ENCODE measurements at regions not wholly inside any gene's neighbourhood (a gene's known extent, or its start where the extent isn't known, plus 50 kb on each side); places are given as distances from the start of the nearest gene placed in this dataset.
A peak's percentile ranks its signal among the peaks of the same experiment; 100 is the strongest.
"Not testable (repeated sequence)": the region's sequence is repeated elsewhere in the genome, so short reads cannot be mapped to it uniquely, and the experiment has no call there.

- no peaks in the 10 kb centered on the region for H4K20me1 ChIP-seq
- H3K36me3 ChIP-seq: no peaks in the 10 kb centered on the region
- 0 out of 2 replicates have a peak overlapping the region, but pooled peaks have one; percentile 29 for H3K27ac ChIP-seq
- H3K4me3 ChIP-seq: no peak overlapping the region
- peak overlapping the region; percentile 53 for H3K4me2 ChIP-seq
- no peaks in the 10 kb centered on the region for H3K27me3 ChIP-seq
- H3K4me1 ChIP-seq: peaks cover 32% of the 10 kb centered on the region
- no peak overlapping the region for H3K9ac ChIP-seq
- TF ChIP-seq Cebpa-rat (IDR thresholded peaks at IDR 0.05): no peak
- H3K9me3 ChIP-seq: no peaks in the 10 kb centered on the region
Observed at GRCh38 chr7:142499635-142500034, 241.8 kb upstream of the PRSS58 start.

GRCh38 chr7:142498364-142498763 lies 240.5 kb upstream of the PRSS58 start:
- no peak for TF ChIP-seq Cebpa-rat (IDR thresholded peaks at IDR 0.05)
- H3K9me3 ChIP-seq: no peaks in the 10 kb centered on the region
- H3K4me1 ChIP-seq: peaks cover 37% of the 10 kb centered on the region
- H3K4me2 ChIP-seq: peak overlapping the region; percentile 53
- H3K4me3 ChIP-seq: no peak overlapping the region
- H3K27me3 ChIP-seq: no peaks in the 10 kb centered on the region
- no peak overlapping the region for H3K27ac ChIP-seq
- no peaks in the 10 kb centered on the region for H4K20me1 ChIP-seq
- no peaks in the 10 kb centered on the region for H3K36me3 ChIP-seq
- H3K9ac ChIP-seq: no peak overlapping the region

DNA sequence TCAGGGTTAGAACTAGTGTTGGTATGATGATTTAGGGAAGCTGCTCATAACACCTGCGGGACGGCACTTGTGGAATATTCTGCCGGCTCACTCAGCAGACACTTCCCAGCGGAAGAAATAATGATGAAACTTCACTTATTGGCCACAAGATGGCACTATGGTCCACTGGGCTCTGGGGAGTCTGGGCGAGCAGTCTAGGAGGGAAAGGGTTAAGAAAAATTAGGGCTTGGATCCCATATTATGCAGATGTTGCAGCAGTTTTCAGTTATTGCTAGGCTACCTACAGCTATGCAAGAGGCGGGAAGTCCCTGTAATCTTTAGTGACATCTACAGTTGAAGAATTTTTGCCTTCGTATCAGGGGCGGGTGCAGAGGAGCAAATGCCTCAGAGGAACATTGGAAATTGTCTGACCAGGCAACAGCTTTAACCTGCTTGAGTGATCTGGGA lies 238.7 kb upstream of the PRSS58 start:
- Histone ChIP-seq H4K20me1 (no peaks in the 10 kb centered on the region), H3K36me3 (no peaks in the 10 kb centered on the region), H3K4me3 (no peak overlapping the region), H3K27me3 (no peaks in the 10 kb centered on the region), H3K4me1 (peaks cover 37% of the 10 kb centered on the region), H3K4me2 (peak overlapping the region; percentile 23; the same call in 1 of the 2 replicates), H3K9ac (no peak overlapping the region), H3K27ac (no peak overlapping the region), H3K9me3 (no peaks in the 10 kb centered on the region)
- no peak for TF ChIP-seq Cebpa-rat (IDR thresholded peaks at IDR 0.05)

DNA sequence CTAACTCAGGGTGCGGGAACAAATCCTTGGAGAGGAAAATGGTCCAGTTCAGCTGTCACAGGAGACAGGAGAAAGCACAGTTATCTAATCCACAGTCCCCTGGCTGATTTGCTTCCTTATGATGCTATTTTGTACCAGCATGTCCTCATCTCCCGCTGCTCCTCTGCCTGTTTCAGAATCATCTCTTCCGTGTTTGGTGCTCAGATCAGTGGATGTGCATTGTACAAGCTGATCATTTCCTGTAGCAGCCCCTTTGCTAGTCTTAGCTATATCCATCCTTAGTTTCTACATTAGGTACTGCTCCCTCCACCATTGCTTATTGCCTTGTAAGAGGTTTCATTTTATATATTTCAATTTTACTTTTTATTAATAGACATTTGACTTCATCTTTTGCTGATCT lies 238.0 kb upstream of the PRSS58 start:
- H4K20me1 ChIP-seq, H3K9me3 ChIP-seq, H3K4me3 ChIP-seq, H3K36me3 ChIP-seq, H3K4me2 ChIP-seq, H3K27me3 ChIP-seq, H3K9ac ChIP-seq, H3K27ac ChIP-seq: not testable (repeated sequence)
- H3K4me1 ChIP-seq: peaks cover 37% of the 10 kb centered on the region

DNA sequence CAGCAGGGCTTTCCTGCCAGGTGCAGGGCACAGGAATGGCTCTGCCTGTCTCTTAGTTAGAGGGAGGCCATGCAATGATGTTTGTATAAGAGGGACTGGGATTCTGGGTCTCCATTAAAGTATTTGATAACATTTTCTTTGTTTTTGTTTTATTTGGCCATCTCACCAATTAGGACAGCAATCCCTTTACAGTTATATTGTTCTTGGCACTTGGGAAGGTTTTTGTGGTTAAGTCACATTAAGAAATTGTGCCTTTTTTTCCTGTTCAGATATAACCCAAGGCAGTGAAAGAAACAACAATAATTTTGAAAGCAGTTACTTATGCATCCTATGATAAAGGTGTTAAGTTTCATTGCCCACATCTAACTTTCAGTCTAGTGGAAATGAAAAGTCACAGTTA lies 237.4 kb upstream of the PRSS58 start:
- peaks cover 34% of the 10 kb centered on the region for H3K4me1 ChIP-seq
- H3K4me3 ChIP-seq, H3K27ac ChIP-seq, H3K36me3 ChIP-seq, H4K20me1 ChIP-seq, H3K4me2 ChIP-seq, H3K9ac ChIP-seq, H3K9me3 ChIP-seq, H3K27me3 ChIP-seq: not testable (repeated sequence)

DNA sequence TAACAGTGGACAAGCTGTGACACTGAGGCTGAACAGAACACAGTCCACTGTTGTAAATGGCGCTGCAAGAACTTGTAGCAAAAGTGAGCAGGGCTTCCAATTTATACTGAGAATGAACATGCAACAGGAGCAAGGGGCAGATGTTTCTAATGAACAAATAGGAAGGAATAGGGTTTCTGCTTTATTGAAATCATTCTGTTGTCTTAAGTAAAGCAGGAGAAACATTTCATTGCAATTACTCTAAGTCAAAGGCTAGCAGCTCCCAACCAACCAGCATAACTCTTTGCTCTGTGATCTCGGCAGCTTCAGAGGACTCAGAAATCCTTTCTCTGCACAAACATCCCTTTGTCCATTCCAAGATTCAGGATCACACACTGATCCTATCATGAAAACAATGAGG lies 236.2 kb upstream of the PRSS58 start:
- no peaks in the 10 kb centered on the region for H3K9me3 ChIP-seq
- no peak overlapping the region for H3K9ac ChIP-seq
- H4K20me1 ChIP-seq: no peaks in the 10 kb centered on the region
- peaks cover 23% of the 10 kb centered on the region for H3K4me1 ChIP-seq
- no peaks in the 10 kb centered on the region for H3K36me3 ChIP-seq
- no peak overlapping the region for H3K27ac ChIP-seq
- no peaks in the 10 kb centered on the region for H3K27me3 ChIP-seq
- TF ChIP-seq Cebpa-rat (IDR thresholded peaks at IDR 0.05): no peak
- H3K4me3 ChIP-seq: no peak overlapping the region
- H3K4me2 ChIP-seq: peak overlapping the region; percentile 7; the same call in 1 of the 2 replicates

GRCh38 chr7:142488842-142489241 lies 231.0 kb upstream of the PRSS58 start:
- no peaks in the 10 kb centered on the region for H3K36me3 ChIP-seq
- no peak overlapping the region for H3K4me3 ChIP-seq
- no peak overlapping the region for H3K9ac ChIP-seq
- no peaks in the 10 kb centered on the region for H3K9me3 ChIP-seq
- TF ChIP-seq Cebpa-rat (IDR thresholded peaks at IDR 0.05): no peak
- peaks cover 40% of the 10 kb centered on the region for H3K4me1 ChIP-seq
- H3K27ac ChIP-seq: peak overlapping the region; percentile 49
- no peaks in the 10 kb centered on the region for H4K20me1 ChIP-seq
- peak overlapping the region; percentile 92 for H3K4me2 ChIP-seq
- no peaks in the 10 kb centered on the region for H3K27me3 ChIP-seq

DNA sequence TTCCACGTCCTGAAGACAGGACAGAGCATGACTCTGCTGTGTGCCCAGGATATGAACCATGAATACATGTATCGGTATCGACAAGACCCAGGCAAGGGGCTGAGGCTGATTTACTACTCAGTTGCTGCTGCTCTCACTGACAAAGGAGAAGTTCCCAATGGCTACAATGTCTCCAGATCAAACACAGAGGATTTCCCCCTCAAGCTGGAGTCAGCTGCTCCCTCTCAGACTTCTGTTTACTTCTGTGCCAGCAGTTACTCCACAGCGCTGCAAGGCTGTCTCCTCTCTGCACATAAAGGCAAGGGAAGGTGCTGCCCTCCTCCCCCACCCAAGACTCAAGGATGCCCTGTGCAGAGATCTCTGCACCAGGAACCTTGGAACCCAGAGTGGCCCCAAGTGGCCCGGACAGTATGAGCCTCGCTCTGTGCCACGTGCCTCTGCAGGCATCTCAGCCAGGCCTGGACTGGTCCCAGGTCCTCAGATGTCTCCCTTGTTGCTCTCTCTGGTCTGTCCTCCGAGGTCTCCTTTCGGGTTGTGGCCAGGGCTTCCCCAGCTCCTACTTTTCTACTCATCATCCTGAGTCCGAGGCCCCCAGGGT lies 230.3 kb upstream of the PRSS58 start:
- H3K4me2 ChIP-seq: peak overlapping the region; percentile 92
- H3K4me1 ChIP-seq: peaks cover 42% of the 10 kb centered on the region
- H3K27ac ChIP-seq: peak overlapping the region; percentile 49
- H3K9ac ChIP-seq: no peak overlapping the region
- no peak for TF ChIP-seq Cebpa-rat (IDR thresholded peaks at IDR 0.05)
- H3K9me3 ChIP-seq: no peaks in the 10 kb centered on the region
- H3K4me3 ChIP-seq: 0 out of 2 replicates have a peak overlapping the region, but pooled peaks have one; percentile 41
- H3K27me3 ChIP-seq: no peaks in the 10 kb centered on the region
- no peaks in the 10 kb centered on the region for H4K20me1 ChIP-seq
- H3K36me3 ChIP-seq: no peaks in the 10 kb centered on the region

- Histone ChIP-seq H3K4me2 (peak overlapping the region; percentile 92), H3K4me3 (0 out of 2 replicates have a peak overlapping the region, but pooled peaks have one; percentile 41), H3K4me1 (peaks cover 47% of the 10 kb centered on the region), H3K27ac (peak overlapping the region; percentile 49)
- not testable (repeated sequence) for H3K27me3 ChIP-seq, H3K9ac ChIP-seq, H3K9me3 ChIP-seq, H4K20me1 ChIP-seq, H3K36me3 ChIP-seq
Observed at GRCh38 chr7:142487565-142487964, 229.7 kb upstream of the PRSS58 start.

- Histone ChIP-seq H3K27ac (no peak overlapping the region; the same call in 1 of the 2 replicates), H3K4me2 (peak overlapping the region; percentile 92)
- TF ChIP-seq Cebpa-rat (IDR thresholded peaks at IDR 0.05): no peak
Observed at GRCh38 chr7:142487124-142487523, 229.3 kb upstream of the PRSS58 start.

More at GRCh38 chr7:142487124-142487523, 229.3 kb upstream of the PRSS58 start:
- Histone ChIP-seq H3K4me3 (no peak overlapping the region), H3K4me1 (peaks cover 52% of the 10 kb centered on the region), H3K9ac (no peak overlapping the region), H3K36me3 (no peaks in the 10 kb centered on the region), H3K9me3 (no peaks in the 10 kb centered on the region), H3K27me3 (no peaks in the 10 kb centered on the region), H4K20me1 (no peaks in the 10 kb centered on the region)

Measured in BLaER1 (cell line).